ENCODE measurements at regions not wholly inside any gene's neighbourhood (a gene's known extent, or its start where the extent isn't known, plus 50 kb on each side); places are given as distances from the start of the nearest gene placed in this dataset.

- H2AFZ ChIP-seq (ENCODE audit: low read depth) = no peak overlapping the region
- no peak for TF ChIP-seq USF2 (IDR thresholded peaks at IDR 0.05; ENCODE audit: borderline replicate concordance, low read depth, low read length)
- ChIA-PET CTCF (no interaction called here), POLR2A (no interaction called here)
- H3K27ac ChIP-seq (ENCODE audit: low read depth in 2 of 2, low read length in 1 of 2) = no peak overlapping the region
- H3K9me2 ChIP-seq = no peaks in the 10 kb centered on the region; the same call in 1 of the 2 replicates
- H3K9ac ChIP-seq = no peak overlapping the region
- H4K20me1 ChIP-seq (ENCODE audit: insufficient read depth) = no peaks in the 10 kb centered on the region
- no peaks in the 10 kb centered on the region for H3K9me3 ChIP-seq
- H3K27me3 ChIP-seq (ENCODE audit: insufficient read depth) = peaks cover 22% of the 10 kb centered on the region; the same call in 1 of the 2 replicates
- H3K79me2 ChIP-seq (ENCODE audit: insufficient read depth) = no peaks in the 10 kb centered on the region
- 10% methylated on average over 1 of the region's 1 CpG for WGBS (ENCODE audit: low lambda C conversion rate)
- no peaks in the 10 kb centered on the region for H3F3A ChIP-seq (replicated peaks; ENCODE audit: insufficient read depth)
- no peaks in the 10 kb centered on the region for H3K4me1 ChIP-seq (ENCODE audit: control insufficient read depth in 1 of 2, insufficient read depth in 2 of 2, low read depth in 1 of 2, low read length in 1 of 2)
- no peaks in the 10 kb centered on the region for H3K36me3 ChIP-seq (replicated peaks in 1 of 2; ENCODE audit: control insufficient read depth in 1 of 2, insufficient read depth in 2 of 2, low read length in 1 of 2)
- no peak overlapping the region for H3K4me3 ChIP-seq (ENCODE audit: low read depth in 2 of 2, low read length in 1 of 2)
- no peak for DNase-seq
- H3K4me2 ChIP-seq = no peak overlapping the region
Observed at GRCh38 chr6:54002116-54002515, 109.1 kb upstream of the MLIP start.

- ChIA-PET CTCF (interaction anchor here (1.0 kb wide), 1 partner anchor 17 kb away, joined by 4 read pairs; no protein-coding TSS in a partner anchor), POLR2A (no interaction called here)
- Histone ChIP-seq H2AFZ (ENCODE audit: low read depth) (no peak overlapping the region), H3F3A (replicated peaks; ENCODE audit: insufficient read depth) (no peaks in the 10 kb centered on the region), H3K27me3 (ENCODE audit: insufficient read depth) (peaks cover 27% of the 10 kb centered on the region; the same call in 1 of the 2 replicates), H3K9me2 (no peaks in the 10 kb centered on the region; the same call in 1 of the 2 replicates), H3K36me3 (replicated peaks in 1 of 2; ENCODE audit: control insufficient read depth in 1 of 2, insufficient read depth in 2 of 2, low read length in 1 of 2) (no peaks in the 10 kb centered on the region), H3K79me2 (ENCODE audit: insufficient read depth) (no peaks in the 10 kb centered on the region), H3K9me3 (no peaks in the 10 kb centered on the region), H3K27ac (ENCODE audit: low read depth in 2 of 2, low read length in 1 of 2) (no peak overlapping the region), H3K4me1 (ENCODE audit: control insufficient read depth in 1 of 2, insufficient read depth in 2 of 2, low read depth in 1 of 2, low read length in 1 of 2) (no peaks in the 10 kb centered on the region), H4K20me1 (ENCODE audit: insufficient read depth) (no peaks in the 10 kb centered on the region), H3K4me3 (ENCODE audit: low read depth in 2 of 2, low read length in 1 of 2) (no peak overlapping the region), H3K4me2 (no peak overlapping the region), H3K9ac (no peak overlapping the region)
- no peak for DNase-seq
- WGBS (ENCODE audit: low lambda C conversion rate) = 0% methylated on average over 1 of the region's 1 CpG
- no peak for TF ChIP-seq YY1 (IDR thresholded peaks at IDR 0.05; ENCODE audit: low read depth)
- TF ChIP-seq EZH2phosphoT487 (IDR thresholded peaks at IDR 0.05; ENCODE audit: borderline replicate concordance, low read depth) = no peak
- no peak for TF ChIP-seq PBX3 (IDR thresholded peaks at IDR 0.05)
- TF ChIP-seq NRF1 (IDR thresholded peaks at IDR 0.05; ENCODE audit: low read depth, low read length) = no peak
- TF ChIP-seq RFX5 (IDR thresholded peaks at IDR 0.05; ENCODE audit: low read length) = no peak
- no peak for TF ChIP-seq FOXM1 (IDR thresholded peaks at IDR 0.05; ENCODE audit: low read depth)
- no peak for TF ChIP-seq CHD2 (IDR thresholded peaks at IDR 0.05; ENCODE audit: low read length, partially characterized antibody)
Observed at GRCh38 chr6:54003316-54003715, 107.9 kb upstream of the MLIP start.

GRCh38 chr6:54008589-54008988, 102.7 kb upstream of the MLIP start:
- no peaks in the 10 kb centered on the region for H3F3A ChIP-seq (replicated peaks; ENCODE audit: insufficient read depth)
- H3K27me3 ChIP-seq (ENCODE audit: insufficient read depth) = peaks cover 52% of the 10 kb centered on the region; the same call in 1 of the 2 replicates
- H3K9me2 ChIP-seq = no peaks in the 10 kb centered on the region; the same call in 1 of the 2 replicates
- no peaks in the 10 kb centered on the region for H3K9me3 ChIP-seq
- H2AFZ ChIP-seq (ENCODE audit: low read depth) = no peak overlapping the region
- ChIA-PET CTCF (no interaction called here), POLR2A (no interaction called here)
- no peak for DNase-seq
- no peaks in the 10 kb centered on the region for H3K79me2 ChIP-seq (ENCODE audit: insufficient read depth)
- no peak overlapping the region for H3K9ac ChIP-seq
- no peaks in the 10 kb centered on the region for H3K36me3 ChIP-seq (replicated peaks in 1 of 2; ENCODE audit: control insufficient read depth in 1 of 2, insufficient read depth in 2 of 2, low read length in 1 of 2)
- no peaks in the 10 kb centered on the region for H4K20me1 ChIP-seq (ENCODE audit: insufficient read depth)
- H3K4me2 ChIP-seq = no peak overlapping the region
- no peak overlapping the region for H3K4me3 ChIP-seq (ENCODE audit: low read depth in 2 of 2, low read length in 1 of 2)
- H3K27ac ChIP-seq (ENCODE audit: low read depth in 2 of 2, low read length in 1 of 2) = no peak overlapping the region
- no peaks in the 10 kb centered on the region for H3K4me1 ChIP-seq (ENCODE audit: control insufficient read depth in 1 of 2, insufficient read depth in 2 of 2, low read depth in 1 of 2, low read length in 1 of 2)
- TF ChIP-seq USF2 (IDR thresholded peaks at IDR 0.05; ENCODE audit: borderline replicate concordance, low read depth, low read length) (no peak), MEF2A (IDR thresholded peaks at IDR 0.05; ENCODE audit: borderline replicate concordance, low read depth) (no peak), RXRA (IDR thresholded peaks at IDR 0.05; ENCODE audit: borderline replicate concordance, low read depth) (no peak), YY1 (IDR thresholded peaks at IDR 0.05; ENCODE audit: low read depth) (no peak), GABPA (IDR thresholded peaks at IDR 0.05; ENCODE audit: low read depth) (no peak), IRF3 (IDR thresholded peaks at IDR 0.05; ENCODE audit: low read depth, low read length) (no peak), EZH2phosphoT487 (IDR thresholded peaks at IDR 0.05; ENCODE audit: borderline replicate concordance, low read depth) (no peak), SMC3 (IDR thresholded peaks at IDR 0.05; ENCODE audit: low read depth, low read length) (no peak)
- WGBS (ENCODE audit: low lambda C conversion rate) = 8% methylated on average over 1 of the region's 1 CpG
